K562 (cell line): ENCODE measurements at regions not wholly inside any gene's neighbourhood (a gene's known extent, or its start where the extent isn't known, plus 50 kb on each side); places are given as distances from the start of the nearest gene placed in this dataset.

Experiments
- ATAC-seq: fragments of 200-7000 bp; cut with Tn5 transposase; 3 replicates; pipeline ENCODE4 v1.9.1; 2020; ENCODE audit warnings: moderate library complexity
- BruUV-seq: library from RNA; stranded (reverse); fragments of 400-500 nt; replicated peaks from 2 replicates; lab custom pipeline; 2021; lab: Mats Ljungman, UMichigan
- CTCF ChIA-PET: fragments of 300-600 bp; formaldehyde crosslinking; extraction: SDS; loops from one replicate; lab custom pipeline; 2021; ENCODE audit warnings: low intra/inter-chr PET ratio; lab: Yijun Ruan, JAX
- POLR2A ChIA-PET: fragments of 300-600, 350-650 bp; sonication (Branson Sonifier 250); formaldehyde crosslinking; extraction: SDS; loops from one replicate; lab custom pipeline; 2021; ENCODE audit warnings: antibody characterized with exemption, inconsistent platforms; lab: Yijun Ruan, JAX
- DNase-seq, 4 experiments: peaks; one replicate each; pipeline versions ENCODE4 v3.0.0 to v3.0.0-alpha.2; 2011 to 2018; ENCODE audit warnings: low spot score in 3 of 4, mixed read lengths in 3 of 4; ENCODE audit errors: extremely low read depth in 1 of 4
- FAIRE-seq: peaks from 2 replicates; lab custom pipeline; 2011; peaks lifted over from hg19 to GRCh38; lab: Jason Lieb, UNC
- H2AFZ ChIP-seq: 2 replicates; pipeline ENCODE4 v1.6.0; 2011; ENCODE audit warnings: low read depth, low read length, control low read depth, inconsistent platforms
- H3K27ac ChIP-seq: fragments of 200-600 bp; 3 replicates; pipeline ENCODE4 v1.8.0; 2011; ENCODE audit warnings: low read depth, mild to moderate bottlenecking, control low read depth, inconsistent platforms, low read length, moderate library complexity, mixed read lengths; ENCODE audit errors: extremely low read depth
- H3K27me3 ChIP-seq, 2 experiments: fragments of 300-600 bp in 1 of 2; 2 replicates in 1 of 2; 3 replicates in 1 of 2; pipeline versions ENCODE4 v1.6.0 to v1.8.0; 2011; ENCODE audit warnings: inconsistent platforms in 2 of 2, low read length in 2 of 2, mild to moderate bottlenecking in 1 of 2, mixed read lengths in 1 of 2, moderate library complexity in 1 of 2; ENCODE audit not compliant: control insufficient read depth in 2 of 2, insufficient read depth in 2 of 2
- H3K36me3 ChIP-seq: fragments of 300-600 bp; 3 replicates; pipeline ENCODE4 v1.8.0; 2011; ENCODE audit warnings: mild to moderate bottlenecking, low read length, inconsistent platforms; ENCODE audit not compliant: control insufficient read depth, insufficient read depth
- H3K4me1 ChIP-seq, 2 experiments: fragments of 200-600 bp in 1 of 2; replicated peaks in 1 of 2; 2 replicates in 1 of 2; 3 replicates in 1 of 2; pipeline versions ENCODE4 v1.5.1 to v1.8.0; 2011; ENCODE audit warnings: inconsistent platforms in 2 of 2, low read length in 2 of 2, mild to moderate bottlenecking in 1 of 2, mixed read lengths in 1 of 2, moderate library complexity in 1 of 2; ENCODE audit not compliant: control insufficient read depth in 2 of 2, insufficient read depth in 2 of 2
- H3K4me2 ChIP-seq: 2 replicates; pipeline ENCODE4 v1.6.1; 2011; ENCODE audit warnings: low read length, control low read depth, inconsistent platforms, mixed read lengths; ENCODE audit not compliant: insufficient read depth
- H3K4me3 ChIP-seq: fragments of 200-600 bp; sonication (generic), shearing (Covaris generic); 2 replicates; pipeline ENCODE4 v1.5.1; 2016; ENCODE audit warnings: control low read depth, inconsistent platforms
- H3K79me2 ChIP-seq: fragments of 200-600 bp; 3 replicates; pipeline ENCODE4 v1.8.0; 2011; ENCODE audit warnings: low read length, inconsistent platforms; ENCODE audit not compliant: control insufficient read depth, insufficient read depth
- H3K9ac ChIP-seq, 2 experiments: 2 replicates each; pipeline versions ENCODE4 v1.6.0 to v1.6.1; 2011; ENCODE audit warnings: low read depth in 2 of 2, low read length in 2 of 2, control low read depth in 1 of 2, inconsistent platforms in 1 of 2, mild to moderate bottlenecking in 1 of 2, mixed read lengths in 1 of 2; ENCODE audit not compliant: insufficient read depth in 1 of 2
- H3K9me1 ChIP-seq: one replicate; pipeline ENCODE4 v1.6.0; 2011; ENCODE audit warnings: inconsistent platforms, mild to moderate bottlenecking, low read length, moderate library complexity; ENCODE audit not compliant: control insufficient read depth, insufficient read depth
- H3K9me3 ChIP-seq: replicated peaks from 2 replicates; pipeline ENCODE4 v1.5.1; 2011; ENCODE audit warnings: low read depth, low read length, inconsistent platforms; ENCODE audit not compliant: control insufficient read depth, insufficient read depth
- H4K20me1 ChIP-seq: replicated peaks from 2 replicates; pipeline ENCODE4 v1.6.1; 2011; ENCODE audit warnings: low read length, inconsistent platforms, mixed read lengths; ENCODE audit not compliant: control insufficient read depth, insufficient read depth
- CBFA2T2 ChIP-seq: fragments of 450-650 bp; conservative IDR thresholded peaks from 2 replicates; pipeline ENCODE4 v1.6.1; 2017; ENCODE audit warnings: mild to moderate bottlenecking
- CBFA2T3 ChIP-seq: fragments of 450-650 bp; IDR thresholded peaks from 2 replicates; pipeline ENCODE4 v1.6.1; 2017
- DLX4 ChIP-seq: fragments of 250-450 bp; sonication (Bioruptor Pico); IDR thresholded peaks from 2 replicates; pipeline ENCODE4 v1.6.1; 2021; ENCODE audit warnings: mild to moderate bottlenecking
- ZNF263 ChIP-seq: sonication (generic); formaldehyde crosslinking; IDR thresholded peaks from 2 replicates; pipeline ENCODE4 v1.8.0; 2022; ENCODE audit warnings: mild to moderate bottlenecking, missing genetic modification reagents, borderline replicate concordance
- WGBS: fragments of 100-300 bp; shearing (Covaris generic); methylation state at CpG from one replicate; pipeline ENCODE4 v1.1.6; 2016; ENCODE audit warnings: low coverage, mixed read lengths; ENCODE audit not compliant: insufficient coverage; ENCODE audit errors: missing lambda C conversion rate; 5-methylcytosine and 5-hydroxymethylcytosine counted together
- in situ Hi-C: fragments of 300-500 bp; cut with MboI; formaldehyde crosslinking; loops from 4 replicates; pipeline ENCODE4 v1.15.0; 2018; ENCODE audit warnings: inconsistent platforms, mixed read lengths
- intact Hi-C: fragments of 100-400 bp; cut with micrococcal nuclease; formaldehyde crosslinking; loops from 2 replicates; pipeline ENCODE4 v1.14.2; 2022

GRCh38 chr2:126778561-126779501 lies 119.9 kb upstream of the TEX51 start:
- Histone ChIP-seq H3K36me3 (no peaks in the 10 kb centered on the region), H4K20me1 (peaks cover 4% of the 10 kb centered on the region), H3K9me3 (no peaks in the 10 kb centered on the region), H3K4me1 (peaks cover 4 to 19% of the 10 kb centered on the region in 2 experiments; a peak in 4 of 5 replicates), H3K9me1 (no peaks in the 10 kb centered on the region), H3K27ac (no peak overlapping the region), H3K27me3 (peaks cover 2 to 56% of the 10 kb centered on the region in 2 experiments; a peak in 3 of 5 replicates), H3K4me3 (no peak overlapping the region), H3K9ac (no peak overlapping the region), H2AFZ (no peak overlapping the region), H3K79me2 (no peaks in the 10 kb centered on the region), H3K4me2 (no peak overlapping the region)
- no peak for FAIRE-seq
- WGBS: 3% methylated on average over 14 of the region's 14 CpGs
- in situ Hi-C loops: loop anchor here (5.0 to 25.0 kb wide), 2 partner anchors 252 to 517 kb away; no protein-coding TSS in a partner anchor
- TF ChIP-seq DLX4 (CRISPR knock-in tag) (no peak), ZNF263 (peak; percentile 58; the same call in 1 of the 2 replicates), CBFA2T3 (peak; percentile 28; the same call in 1 of the 2 replicates), CBFA2T2 (0 out of 2 replicates have a peak, but pooled peaks have one; percentile 4)
- no peak for ATAC-seq
- DNase-seq: peak in 2 of 4 experiments; percentile 12 to 13
- BruUV-seq: no TSS peak
- intact Hi-C loops: loop anchor here (5.0 kb wide), 1 partner anchor 193 kb away; no protein-coding TSS in a partner anchor
- POLR2A ChIA-PET: interaction anchor here (0.6 kb wide), 1 partner anchor 10 kb away, joined by 3 read pairs; no protein-coding TSS in a partner anchor
- CTCF ChIA-PET: no interaction called here
